Left lung (tissue), 4 donors: ENCODE measurements at regions not wholly inside any gene's neighbourhood (a gene's known extent, or its start where the extent isn't known, plus 50 kb on each side); places are given as distances from the start of the nearest gene placed in this dataset.

Experiments used
- ATAC-seq: fragments of 200-7000 bp; cut with Tn5 transposase; one replicate; pipeline ENCODE4 v1.9.1; 2020; ENCODE audit warnings: moderate library complexity
- DNase-seq, 4 donors: peaks; one replicate each; pipeline ENCODE4 v3.0.0-alpha.2; 2013 to 2020
- H3K27ac ChIP-seq, 2 donors: fragments of 200-600 bp; sonication (generic) in 1 of 2; one replicate each; pipeline versions ENCODE4 v1.5.0 to v1.8.0; 2020 to 2021
- H3K27me3 ChIP-seq, 2 donors: fragments of 200-600 bp; sonication (generic) in 1 of 2; one replicate each; pipeline versions ENCODE4 v1.5.0 to v1.8.0; 2020 to 2021
- H3K36me3 ChIP-seq, 2 donors: fragments of 200-600 bp; sonication (generic) in 1 of 2; one replicate each; pipeline versions ENCODE4 v1.5.0 to v1.8.0; 2020 to 2021
- H3K4me1 ChIP-seq, 2 donors: fragments of 200-600 bp; one replicate each; pipeline ENCODE4 v1.8.0; 2021
- H3K4me3 ChIP-seq, 2 donors: fragments of 200-600 bp; sonication (generic) in 1 of 2; one replicate each; pipeline versions ENCODE4 v1.5.0 to v1.8.0; 2020 to 2021; ENCODE audit warnings: mild to moderate bottlenecking in 1 of 2
- H3K9me3 ChIP-seq, 2 donors: fragments of 200-600 bp; sonication (generic) in 1 of 2; one replicate each; pipeline versions ENCODE4 v1.5.0 to v1.8.0; 2020 to 2021
- intact Hi-C, 2 donors: fragments of 100-400 bp; cut with DNase I; formaldehyde crosslinking; loops; one replicate each; pipeline versions ENCODE4 v1.11.2 to v1.14.2; 2022
- TF ChIP-seq, protein P1 (sequence below), 2 donors: fragments of 200-600 bp; sonication (generic) in 1 of 2; IDR thresholded peaks; one replicate each; pipeline versions ENCODE4 v1.5.0 to v1.8.0; 2021; ENCODE audit warnings: antibody characterized with exemption in 2 of 2
- donor health status: DM: no; HTN: yes; CAD: no.
- donor health status: DM: no; HTN: no; CAD: no.

DNA sequence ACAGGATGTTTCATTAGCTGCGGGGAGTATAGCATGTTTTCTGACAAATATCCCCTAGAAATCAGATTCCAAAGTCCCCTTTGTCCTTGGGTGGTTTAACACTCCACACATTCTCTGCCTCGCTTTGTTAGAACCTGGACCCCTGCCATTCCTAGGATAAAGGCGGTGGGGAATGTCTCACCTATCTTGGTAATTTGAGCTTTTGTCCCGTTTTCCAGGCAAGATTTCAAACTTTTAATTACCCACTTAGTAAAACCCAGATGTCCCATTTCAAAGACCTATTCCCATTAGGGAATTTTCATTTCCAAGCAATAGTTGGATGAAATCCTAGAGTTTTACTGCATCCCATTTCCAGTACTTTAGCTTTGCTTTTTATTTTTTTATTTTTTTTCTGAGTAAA lies 501.0 kb upstream of the MAP3K7 start:
- intact Hi-C loops, result no loop called here
- Histone ChIP-seq H3K27me3 (no peaks in the 10 kb centered on the region), H3K4me1 (no peaks in the 10 kb centered on the region), H3K36me3 (no peaks in the 10 kb centered on the region), H3K4me3 (no peak overlapping the region), H3K9me3 (no peaks in the 10 kb centered on the region), H3K27ac (no peak overlapping the region)
- ATAC-seq, result no peak
- TF ChIP-seq, protein P1, sequence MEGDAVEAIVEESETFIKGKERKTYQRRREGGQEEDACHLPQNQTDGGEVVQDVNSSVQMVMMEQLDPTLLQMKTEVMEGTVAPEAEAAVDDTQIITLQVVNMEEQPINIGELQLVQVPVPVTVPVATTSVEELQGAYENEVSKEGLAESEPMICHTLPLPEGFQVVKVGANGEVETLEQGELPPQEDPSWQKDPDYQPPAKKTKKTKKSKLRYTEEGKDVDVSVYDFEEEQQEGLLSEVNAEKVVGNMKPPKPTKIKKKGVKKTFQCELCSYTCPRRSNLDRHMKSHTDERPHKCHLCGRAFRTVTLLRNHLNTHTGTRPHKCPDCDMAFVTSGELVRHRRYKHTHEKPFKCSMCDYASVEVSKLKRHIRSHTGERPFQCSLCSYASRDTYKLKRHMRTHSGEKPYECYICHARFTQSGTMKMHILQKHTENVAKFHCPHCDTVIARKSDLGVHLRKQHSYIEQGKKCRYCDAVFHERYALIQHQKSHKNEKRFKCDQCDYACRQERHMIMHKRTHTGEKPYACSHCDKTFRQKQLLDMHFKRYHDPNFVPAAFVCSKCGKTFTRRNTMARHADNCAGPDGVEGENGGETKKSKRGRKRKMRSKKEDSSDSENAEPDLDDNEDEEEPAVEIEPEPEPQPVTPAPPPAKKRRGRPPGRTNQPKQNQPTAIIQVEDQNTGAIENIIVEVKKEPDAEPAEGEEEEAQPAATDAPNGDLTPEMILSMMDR (IDR thresholded peaks at IDR 0.05), result no peak
- DNase-seq, result no peak

DNA sequence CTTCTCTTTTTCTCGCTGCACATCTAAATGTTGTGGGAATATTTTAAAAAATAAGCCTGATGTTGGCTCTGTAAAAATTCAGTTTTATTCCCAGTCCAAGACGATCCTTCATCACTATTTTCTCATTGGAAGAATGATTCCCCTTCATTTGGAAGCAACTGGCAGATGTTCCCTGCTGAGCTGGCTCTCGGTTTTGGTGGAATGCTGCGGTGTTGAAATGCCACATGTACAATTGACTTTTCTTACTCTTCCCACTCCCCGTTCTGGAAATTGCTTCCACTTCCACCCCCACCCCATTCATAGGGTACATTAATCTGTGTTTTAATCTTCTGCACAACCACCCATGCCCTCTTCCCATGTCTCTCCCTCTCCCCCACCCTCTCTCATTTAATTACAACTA lies 496.3 kb upstream of the MAP3K7 start:
- no peak overlapping the region for H3K27ac ChIP-seq
- no peak overlapping the region for H3K4me3 ChIP-seq
- no peaks in the 10 kb centered on the region for H3K27me3 ChIP-seq
- ATAC-seq (no peak), DNase-seq (no peak)
- no peaks in the 10 kb centered on the region for H3K4me1 ChIP-seq
- TF ChIP-seq, protein P1 (IDR thresholded peaks at IDR 0.05), result no peak
- H3K36me3 ChIP-seq, result no peaks in the 10 kb centered on the region
- H3K9me3 ChIP-seq, result no peaks in the 10 kb centered on the region
- intact Hi-C loops, result no loop called here

DNA sequence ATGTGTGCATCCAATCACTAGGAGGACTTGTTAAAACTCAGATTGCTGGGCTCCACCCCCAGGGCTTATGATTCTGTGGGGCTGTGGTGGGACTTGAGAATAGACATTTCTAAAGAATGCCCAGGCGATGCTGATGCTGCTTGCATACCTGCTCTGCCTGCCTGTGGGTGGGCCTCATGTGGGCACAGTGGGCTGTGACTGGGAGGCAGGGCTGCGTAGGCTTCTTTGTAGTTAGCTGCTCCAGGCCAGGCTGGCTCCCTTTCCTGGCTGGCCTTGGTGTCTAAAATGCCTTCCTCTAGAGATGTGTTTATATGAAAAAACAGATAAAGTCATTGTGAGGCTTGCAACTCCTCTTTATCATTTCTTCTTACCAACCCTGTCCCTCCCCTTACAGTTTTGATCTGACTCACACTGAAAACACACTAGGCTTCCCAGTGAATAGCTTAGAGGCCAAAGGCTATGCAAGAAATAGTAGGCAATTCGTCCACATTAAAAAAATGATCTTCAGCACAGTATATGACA lies 495.5 kb upstream of the MAP3K7 start:
- no peak overlapping the region for H3K27ac ChIP-seq
- H3K36me3 ChIP-seq, result no peaks in the 10 kb centered on the region
- H3K9me3 ChIP-seq, result no peaks in the 10 kb centered on the region
- ATAC-seq (peak; percentile 40), DNase-seq (no peak)
- H3K4me1 ChIP-seq, result no peaks in the 10 kb centered on the region
- no peak overlapping the region for H3K4me3 ChIP-seq
- intact Hi-C loops, result no loop called here
- no peaks in the 10 kb centered on the region for H3K27me3 ChIP-seq
- TF ChIP-seq, protein P1 (IDR thresholded peaks at IDR 0.05), result no peak

DNA sequence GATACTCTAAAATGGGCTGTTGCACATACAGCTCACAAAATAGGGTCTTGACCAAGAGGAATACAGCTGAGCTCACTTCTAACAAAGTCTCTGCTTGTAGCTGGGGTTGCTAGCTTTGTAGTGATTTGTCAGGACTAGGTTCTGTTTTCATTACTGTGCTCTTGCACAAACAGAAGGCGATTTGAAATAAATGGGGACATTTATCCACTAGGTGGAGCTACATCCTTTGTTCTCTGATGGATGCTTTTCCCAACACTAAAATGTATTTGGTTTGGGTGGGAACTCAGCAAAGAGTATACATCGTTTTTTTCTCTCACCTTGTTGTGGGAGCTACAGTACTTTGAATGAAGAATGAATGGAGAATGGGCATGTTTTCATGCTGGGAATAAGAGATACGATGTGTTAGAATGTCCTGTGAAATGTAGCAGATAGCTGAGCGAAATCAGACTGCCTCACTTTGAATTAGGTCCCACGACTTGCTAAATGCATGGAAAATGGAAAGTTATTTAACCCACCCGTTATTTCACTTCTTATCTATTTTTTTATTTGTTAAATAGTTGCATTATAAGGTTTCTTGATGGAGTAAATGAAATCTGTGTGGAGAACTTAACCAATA lies 494.7 kb upstream of the MAP3K7 start:
- H3K27me3 ChIP-seq, result no peaks in the 10 kb centered on the region
- ATAC-seq (peak; percentile 85), DNase-seq (peak in 2 of 4 donors; percentile 60 to 72)
- H3K4me3 ChIP-seq, result no peak overlapping the region
- TF ChIP-seq, protein P1 (IDR thresholded peaks at IDR 0.05), result peak; percentile 51 to 64
- intact Hi-C loops, result no loop called here
- H3K4me1 ChIP-seq, result no peaks in the 10 kb centered on the region
- H3K27ac ChIP-seq, result no peak overlapping the region
- no peaks in the 10 kb centered on the region for H3K36me3 ChIP-seq
- H3K9me3 ChIP-seq, result no peaks in the 10 kb centered on the region

DNA sequence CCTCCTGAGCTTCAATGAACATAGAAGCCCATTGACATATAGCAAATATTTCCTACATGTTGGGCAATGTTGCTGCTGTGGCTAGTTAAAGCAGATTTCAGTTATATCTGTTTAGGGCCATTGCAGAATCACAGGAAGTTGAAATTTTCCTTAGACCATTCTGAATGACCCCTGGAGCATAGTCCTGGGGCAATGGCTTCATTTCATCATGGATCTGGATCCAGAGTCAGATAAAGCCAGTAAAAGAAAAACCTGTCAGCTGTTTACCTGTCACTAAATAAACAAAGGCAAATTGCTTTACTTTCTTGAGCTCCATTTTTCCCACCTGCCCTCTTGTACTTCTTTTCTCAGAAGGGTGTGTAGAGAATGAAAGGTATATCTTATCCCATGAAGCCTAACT lies 494.0 kb upstream of the MAP3K7 start:
- Histone ChIP-seq H3K4me3 (no peak overlapping the region), H3K36me3 (no peaks in the 10 kb centered on the region), H3K27ac (no peak overlapping the region), H3K27me3 (no peaks in the 10 kb centered on the region), H3K4me1 (no peaks in the 10 kb centered on the region), H3K9me3 (no peaks in the 10 kb centered on the region)
- ATAC-seq (no peak), DNase-seq (no peak)
- TF ChIP-seq, protein P1 (IDR thresholded peaks at IDR 0.05), result no peak
- intact Hi-C loops, result no loop called here
